Parathyroid adenoma (tissue), 2 donors: ENCODE measurements at regions not wholly inside any gene's neighbourhood (a gene's known extent, or its start where the extent isn't known, plus 50 kb on each side); places are given as distances from the start of the nearest gene placed in this dataset.

Experiments
- H2AFZ ChIP-seq: fragments of 300-600 bp; sonication (generic); one replicate; pipeline ENCODE4 v1.7.0; 2017; ENCODE audit warnings: antibody characterized with exemption, mild to moderate bottlenecking
- H3K27ac ChIP-seq: fragments of 300-600 bp; sonication (generic); one replicate; pipeline ENCODE4 v1.7.0; 2017
- H3K27me3 ChIP-seq: fragments of 300-600 bp; sonication (generic); one replicate; pipeline ENCODE4 v1.7.0; 2017; ENCODE audit warnings: low read length; ENCODE audit not compliant: control insufficient read depth, insufficient read depth
- H3K36me3 ChIP-seq: fragments of 300-600 bp; sonication (generic); one replicate; pipeline ENCODE4 v1.7.0; 2017; ENCODE audit warnings: low read length; ENCODE audit not compliant: control insufficient read depth, insufficient read depth
- H3K4me1 ChIP-seq: fragments of 300-600 bp; sonication (generic); one replicate; pipeline ENCODE4 v1.7.0; 2017; ENCODE audit warnings: control low read depth
- H3K4me2 ChIP-seq: fragments of 300-600 bp; sonication (generic); one replicate; pipeline ENCODE4 v1.7.0; 2017; ENCODE audit warnings: low read length
- H3K4me3 ChIP-seq: fragments of 300-600 bp; sonication (generic); one replicate; pipeline ENCODE4 v1.7.0; 2017; ENCODE audit warnings: low read depth, low read length
- H3K79me2 ChIP-seq: fragments of 300-600 bp; sonication (generic); one replicate; pipeline ENCODE4 v1.7.0; 2017; ENCODE audit warnings: control low read depth
- H3K9ac ChIP-seq: fragments of 300-600 bp; sonication (generic); one replicate; pipeline ENCODE4 v1.7.0; 2017; ENCODE audit warnings: mild to moderate bottlenecking
- H3K9me3 ChIP-seq: fragments of 300-600 bp; sonication (generic); one replicate; pipeline ENCODE4 v1.7.0; 2017; ENCODE audit warnings: low read length; ENCODE audit not compliant: control insufficient read depth
- TF ChIP-seq, protein P1 (sequence below): fragments of 300-600 bp; sonication (generic); IDR thresholded peaks from one replicate; pipeline ENCODE4 v1.7.0; 2017; ENCODE audit warnings: antibody characterized with exemption, mild to moderate bottlenecking
- donor health status: primary hyperparathyroidism.

DNA sequence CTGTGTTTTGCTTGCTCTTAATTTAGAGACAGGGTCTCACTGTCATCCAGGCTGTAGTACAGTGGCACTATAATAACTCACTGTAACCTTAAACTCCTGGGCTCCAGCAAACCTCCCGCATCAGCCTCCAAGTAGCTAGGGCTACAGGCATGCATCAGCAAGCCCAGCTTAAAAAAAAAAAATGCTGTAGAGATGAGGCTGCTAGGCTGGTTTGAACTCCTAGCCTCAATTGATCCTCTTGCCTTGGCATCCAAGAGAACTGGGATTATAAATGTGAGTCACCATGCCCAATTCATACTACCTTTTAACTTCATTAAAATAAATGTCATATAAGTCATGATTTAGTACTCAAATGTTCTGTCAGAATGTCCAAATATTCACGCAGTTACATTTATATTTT is 2195.7 kb upstream of the C9orf72 start:
- Histone ChIP-seq H3K4me1 (no peaks in the 10 kb centered on the region), H3K4me3 (no peak overlapping the region), H2AFZ (no peak overlapping the region), H3K27me3 (no peaks in the 10 kb centered on the region), H3K27ac (no peak overlapping the region), H3K79me2 (no peaks in the 10 kb centered on the region), H3K4me2 (no peak overlapping the region), H3K9me3 (no peaks in the 10 kb centered on the region), H3K9ac (no peak overlapping the region), H3K36me3 (no peaks in the 10 kb centered on the region)
- TF ChIP-seq, protein P1, sequence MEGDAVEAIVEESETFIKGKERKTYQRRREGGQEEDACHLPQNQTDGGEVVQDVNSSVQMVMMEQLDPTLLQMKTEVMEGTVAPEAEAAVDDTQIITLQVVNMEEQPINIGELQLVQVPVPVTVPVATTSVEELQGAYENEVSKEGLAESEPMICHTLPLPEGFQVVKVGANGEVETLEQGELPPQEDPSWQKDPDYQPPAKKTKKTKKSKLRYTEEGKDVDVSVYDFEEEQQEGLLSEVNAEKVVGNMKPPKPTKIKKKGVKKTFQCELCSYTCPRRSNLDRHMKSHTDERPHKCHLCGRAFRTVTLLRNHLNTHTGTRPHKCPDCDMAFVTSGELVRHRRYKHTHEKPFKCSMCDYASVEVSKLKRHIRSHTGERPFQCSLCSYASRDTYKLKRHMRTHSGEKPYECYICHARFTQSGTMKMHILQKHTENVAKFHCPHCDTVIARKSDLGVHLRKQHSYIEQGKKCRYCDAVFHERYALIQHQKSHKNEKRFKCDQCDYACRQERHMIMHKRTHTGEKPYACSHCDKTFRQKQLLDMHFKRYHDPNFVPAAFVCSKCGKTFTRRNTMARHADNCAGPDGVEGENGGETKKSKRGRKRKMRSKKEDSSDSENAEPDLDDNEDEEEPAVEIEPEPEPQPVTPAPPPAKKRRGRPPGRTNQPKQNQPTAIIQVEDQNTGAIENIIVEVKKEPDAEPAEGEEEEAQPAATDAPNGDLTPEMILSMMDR: no peak

DNA sequence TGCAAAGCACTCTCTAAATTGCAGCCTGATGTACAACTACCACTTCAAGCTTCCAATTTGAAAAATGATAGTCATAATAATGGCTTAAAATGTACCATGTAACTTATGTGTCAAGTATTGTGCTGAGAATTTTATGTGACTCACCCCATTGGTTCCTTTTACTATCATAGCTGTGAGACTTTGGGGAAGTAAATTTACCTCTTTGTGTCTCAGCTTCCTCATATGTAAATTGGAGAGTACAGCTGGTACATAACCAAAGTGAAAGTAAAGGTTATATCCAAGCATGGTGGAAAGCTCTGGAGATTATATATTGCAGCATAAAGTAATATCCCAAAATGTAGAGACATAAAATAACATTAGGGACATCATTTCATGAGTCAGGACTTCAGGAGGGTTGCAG is 2200.4 kb upstream of the C9orf72 start:
- no peaks in the 10 kb centered on the region for H3K27me3 ChIP-seq
- no peaks in the 10 kb centered on the region for H3K9me3 ChIP-seq
- H3K4me1 ChIP-seq: no peaks in the 10 kb centered on the region
- no peaks in the 10 kb centered on the region for H3K36me3 ChIP-seq
- H3K9ac ChIP-seq: no peak overlapping the region
- no peak overlapping the region for H2AFZ ChIP-seq
- no peak overlapping the region for H3K4me3 ChIP-seq
- TF ChIP-seq, protein P1: no peak
- no peaks in the 10 kb centered on the region for H3K79me2 ChIP-seq
- H3K4me2 ChIP-seq: no peak overlapping the region
- no peak overlapping the region for H3K27ac ChIP-seq

DNA sequence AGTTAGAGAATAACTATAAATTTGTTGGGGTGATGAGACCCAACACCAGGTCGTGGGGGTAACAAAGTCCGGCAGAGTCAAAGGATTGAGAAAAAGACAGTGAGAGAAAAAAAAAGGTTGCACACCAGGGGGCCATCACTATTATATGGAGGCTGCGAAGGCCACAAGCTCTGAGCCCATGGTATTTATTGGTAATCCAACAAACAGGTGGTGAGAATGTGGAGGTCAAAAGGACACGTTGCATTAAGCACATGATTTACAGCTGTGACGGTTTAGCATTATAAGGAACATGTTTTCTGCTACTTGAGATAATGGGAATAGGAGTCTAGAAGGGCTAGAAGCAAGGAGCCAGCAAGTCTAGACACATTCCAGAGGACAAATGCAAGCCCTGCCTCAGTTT is 2202.2 kb upstream of the C9orf72 start:
- TF ChIP-seq, protein P1: no peak
- Histone ChIP-seq H3K4me3 (no peak overlapping the region), H3K79me2 (no peaks in the 10 kb centered on the region), H3K36me3 (no peaks in the 10 kb centered on the region), H3K9me3 (no peaks in the 10 kb centered on the region), H3K27me3 (no peaks in the 10 kb centered on the region), H2AFZ (no peak overlapping the region), H3K4me2 (no peak overlapping the region), H3K27ac (no peak overlapping the region), H3K4me1 (no peaks in the 10 kb centered on the region), H3K9ac (no peak overlapping the region)

DNA sequence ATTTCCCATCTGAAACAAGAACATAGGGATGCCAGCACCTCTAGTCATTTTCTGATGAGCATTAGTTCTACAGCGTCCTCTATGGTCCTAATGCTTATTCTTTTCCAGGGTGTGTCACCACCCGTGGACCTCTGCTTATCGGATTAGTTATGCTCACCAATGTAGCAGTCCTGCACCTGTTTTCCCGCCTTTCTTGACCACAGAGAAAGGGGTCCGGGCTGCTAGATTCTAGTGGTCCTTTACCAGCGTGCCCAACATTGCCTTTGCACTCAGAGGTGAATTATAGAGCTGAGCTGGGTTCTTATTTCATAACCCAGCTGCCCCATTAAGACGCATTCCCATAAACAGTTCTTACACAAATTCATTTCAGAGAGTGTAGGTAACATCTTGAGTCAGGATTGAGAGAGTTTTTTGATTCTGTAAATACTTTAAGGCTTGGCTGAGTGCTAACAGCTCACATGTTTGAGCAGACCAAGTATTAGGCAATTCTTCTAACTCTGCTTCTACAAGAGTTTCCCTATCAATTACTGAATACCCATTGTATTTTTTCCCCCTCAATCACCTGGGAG is 2205.1 kb upstream of the C9orf72 start:
- Histone ChIP-seq H3K4me3 (no peak overlapping the region), H3K79me2 (no peaks in the 10 kb centered on the region), H3K9me3 (no peaks in the 10 kb centered on the region), H3K9ac (no peak overlapping the region), H3K36me3 (no peaks in the 10 kb centered on the region), H3K4me2 (no peak overlapping the region), H3K4me1 (no peaks in the 10 kb centered on the region), H3K27me3 (no peaks in the 10 kb centered on the region), H2AFZ (no peak overlapping the region), H3K27ac (no peak overlapping the region)
- TF ChIP-seq, protein P1: no peak

DNA sequence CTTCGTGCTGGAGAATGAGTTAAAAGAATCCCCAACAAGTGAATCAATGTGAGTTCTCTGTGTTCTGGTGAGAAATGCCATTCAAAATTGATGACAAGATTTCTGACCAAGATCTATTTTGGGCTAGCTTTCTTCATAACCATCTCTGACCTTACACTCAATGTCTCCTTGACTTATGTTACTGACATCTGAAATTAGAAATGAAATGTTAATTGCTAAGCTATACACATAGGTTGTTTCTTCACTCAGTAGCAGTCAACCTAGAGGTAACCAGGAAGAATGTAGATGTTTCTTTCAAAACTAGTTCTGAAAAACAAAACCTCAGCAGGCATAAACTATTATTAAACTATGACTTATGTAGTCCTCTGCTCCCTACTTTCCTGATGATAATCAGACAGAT is 2220.7 kb upstream of the C9orf72 start:
- TF ChIP-seq, protein P1: no peak

More for the DNA sequence above, 2220.7 kb upstream of the C9orf72 start:
- Histone ChIP-seq H2AFZ (no peak overlapping the region), H3K27ac (no peak overlapping the region), H3K36me3 (no peaks in the 10 kb centered on the region), H3K27me3 (no peaks in the 10 kb centered on the region), H3K4me3 (no peak overlapping the region), H3K4me1 (no peaks in the 10 kb centered on the region), H3K4me2 (no peak overlapping the region), H3K9ac (no peak overlapping the region), H3K79me2 (no peaks in the 10 kb centered on the region), H3K9me3 (no peaks in the 10 kb centered on the region)
